ENCODE measurements at regions not wholly inside any gene's neighbourhood (a gene's known extent, or its start where the extent isn't known, plus 50 kb on each side); places are given as distances from the start of the nearest gene placed in this dataset.

- no peak for DNase-seq (ENCODE audit: low read depth)
- H3K4me3 ChIP-seq (ENCODE audit: control insufficient read depth, low read depth, low read length), result no peak overlapping the region
- TF ChIP-seq, protein P1, sequence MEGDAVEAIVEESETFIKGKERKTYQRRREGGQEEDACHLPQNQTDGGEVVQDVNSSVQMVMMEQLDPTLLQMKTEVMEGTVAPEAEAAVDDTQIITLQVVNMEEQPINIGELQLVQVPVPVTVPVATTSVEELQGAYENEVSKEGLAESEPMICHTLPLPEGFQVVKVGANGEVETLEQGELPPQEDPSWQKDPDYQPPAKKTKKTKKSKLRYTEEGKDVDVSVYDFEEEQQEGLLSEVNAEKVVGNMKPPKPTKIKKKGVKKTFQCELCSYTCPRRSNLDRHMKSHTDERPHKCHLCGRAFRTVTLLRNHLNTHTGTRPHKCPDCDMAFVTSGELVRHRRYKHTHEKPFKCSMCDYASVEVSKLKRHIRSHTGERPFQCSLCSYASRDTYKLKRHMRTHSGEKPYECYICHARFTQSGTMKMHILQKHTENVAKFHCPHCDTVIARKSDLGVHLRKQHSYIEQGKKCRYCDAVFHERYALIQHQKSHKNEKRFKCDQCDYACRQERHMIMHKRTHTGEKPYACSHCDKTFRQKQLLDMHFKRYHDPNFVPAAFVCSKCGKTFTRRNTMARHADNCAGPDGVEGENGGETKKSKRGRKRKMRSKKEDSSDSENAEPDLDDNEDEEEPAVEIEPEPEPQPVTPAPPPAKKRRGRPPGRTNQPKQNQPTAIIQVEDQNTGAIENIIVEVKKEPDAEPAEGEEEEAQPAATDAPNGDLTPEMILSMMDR (IDR thresholded peaks at IDR 0.05; ENCODE audit: control insufficient read depth, insufficient read depth, low read depth, low read length, missing control alignments), result no peak
Measured at GRCh38 chr13:77999746-78000145, 81.1 kb upstream of the EDNRB start.

- H3K4me3 ChIP-seq (ENCODE audit: control insufficient read depth, low read depth, low read length), result no peak overlapping the region
- no peak for DNase-seq (ENCODE audit: low read depth)
- TF ChIP-seq, protein P1 (IDR thresholded peaks at IDR 0.05; ENCODE audit: control insufficient read depth, insufficient read depth, low read depth, low read length, missing control alignments), result no peak
Measured at GRCh38 chr13:77994166-77994565, 75.5 kb upstream of the EDNRB start.

GRCh38 chr13:77991003-77991402 lies 72.4 kb upstream of the EDNRB start:
- H3K4me3 ChIP-seq (ENCODE audit: control insufficient read depth, low read depth, low read length), result no peak overlapping the region
- DNase-seq (ENCODE audit: low read depth), result no peak
- TF ChIP-seq, protein P1 (IDR thresholded peaks at IDR 0.05; ENCODE audit: control insufficient read depth, insufficient read depth, low read depth, low read length, missing control alignments), result no peak

- no peak for DNase-seq (ENCODE audit: low read depth)
- TF ChIP-seq, protein P1 (IDR thresholded peaks at IDR 0.05; ENCODE audit: control insufficient read depth, insufficient read depth, low read depth, low read length, missing control alignments), result no peak
- no peak overlapping the region for H3K4me3 ChIP-seq (ENCODE audit: control insufficient read depth, low read depth, low read length)
Measured at GRCh38 chr13:77989281-77989680, 70.7 kb upstream of the EDNRB start.

- TF ChIP-seq, protein P1 (IDR thresholded peaks at IDR 0.05; ENCODE audit: control insufficient read depth, insufficient read depth, low read depth, low read length, missing control alignments), result no peak
Measured at GRCh38 chr13:77988355-77988754, 69.7 kb upstream of the EDNRB start.

GRCh38 chr13:77986713-77987112 lies 68.1 kb upstream of the EDNRB start:
- TF ChIP-seq, protein P1 (IDR thresholded peaks at IDR 0.05; ENCODE audit: control insufficient read depth, insufficient read depth, low read depth, low read length, missing control alignments), result no peak
- no peak for DNase-seq (ENCODE audit: low read depth)
- H3K4me3 ChIP-seq (ENCODE audit: control insufficient read depth, low read depth, low read length), result no peak overlapping the region

More at GRCh38 chr13:77988355-77988754, 69.7 kb upstream of the EDNRB start:
- no peak overlapping the region for H3K4me3 ChIP-seq (ENCODE audit: control insufficient read depth, low read depth, low read length)
- no peak for DNase-seq (ENCODE audit: low read depth)
